ENCODE measurements at regions not wholly inside any gene's neighbourhood (a gene's known extent, or its start where the extent isn't known, plus 50 kb on each side); places are given as distances from the start of the nearest gene placed in this dataset.
"Not testable (repeated sequence)": the region's sequence is repeated elsewhere in the genome, so short reads cannot be mapped to it uniquely, and the experiment has no call there.

GRCh38 chr20:50360921-50361320, 149.3 kb upstream of the PTPN1 start:
- DNase-seq (ENCODE audit: low spot score) = no peak

GRCh38 chr20:50362177-50362576, 148.0 kb upstream of the PTPN1 start:
- not testable (repeated sequence) for DNase-seq (ENCODE audit: low spot score)

- DNase-seq (ENCODE audit: low spot score) = no peak
Observed at GRCh38 chr20:50363027-50363426, 147.2 kb upstream of the PTPN1 start.

- DNase-seq (ENCODE audit: low spot score) = no peak
Observed at GRCh38 chr20:50363479-50363878, 146.7 kb upstream of the PTPN1 start.

- DNase-seq (ENCODE audit: low spot score) = no peak
Observed at GRCh38 chr20:50364542-50364941, 145.6 kb upstream of the PTPN1 start.

GRCh38 chr20:50366270-50367103, 143.7 kb upstream of the PTPN1 start:
- peak; percentile 94 for DNase-seq (ENCODE audit: low spot score)

GRCh38 chr20:50367104-50367674, 143.0 kb upstream of the PTPN1 start:
- no peak for DNase-seq (ENCODE audit: low spot score)

- no peak for DNase-seq (ENCODE audit: low spot score)
Observed at GRCh38 chr20:50367739-50368375, 142.3 kb upstream of the PTPN1 start.

- no peak for DNase-seq (ENCODE audit: low spot score)
Observed at GRCh38 chr20:50368386-50368785, 141.8 kb upstream of the PTPN1 start.

GRCh38 chr20:50368813-50369224, 141.4 kb upstream of the PTPN1 start:
- peak; percentile 62 for DNase-seq (ENCODE audit: low spot score)

- no peak for DNase-seq (ENCODE audit: low spot score)
Observed at GRCh38 chr20:50369225-50370035, 140.8 kb upstream of the PTPN1 start.

- DNase-seq (ENCODE audit: low spot score) = no peak
Observed at GRCh38 chr20:50370036-50370566, 140.1 kb upstream of the PTPN1 start.

GRCh38 chr20:50371878-50372769, 138.1 kb upstream of the PTPN1 start:
- peak; percentile 79 for DNase-seq (ENCODE audit: low spot score)

GRCh38 chr20:50372770-50373088, 137.5 kb upstream of the PTPN1 start:
- peak; percentile 75 for DNase-seq (ENCODE audit: low spot score)

- DNase-seq (ENCODE audit: low spot score) = peak; percentile 53
Observed at GRCh38 chr20:50373674-50374286, 136.4 kb upstream of the PTPN1 start.

GRCh38 chr20:50374541-50375078, 135.6 kb upstream of the PTPN1 start:
- DNase-seq (ENCODE audit: low spot score) = no peak

- DNase-seq (ENCODE audit: low spot score) = no peak
Observed at GRCh38 chr20:50376179-50376887, 133.8 kb upstream of the PTPN1 start.

- peak; percentile 78 for DNase-seq (ENCODE audit: low spot score)
Observed at GRCh38 chr20:50376888-50377459, 133.2 kb upstream of the PTPN1 start.

Measured in SW480 (cell line).